Fibroblast of skin of abdomen (primary cell): ENCODE measurements at regions not wholly inside any gene's neighbourhood (a gene's known extent, or its start where the extent isn't known, plus 50 kb on each side); places are given as distances from the start of the nearest gene placed in this dataset.

Source experiments
- DNase-seq: peaks from one replicate; pipeline ENCODE4 v3.0.0-alpha.2; 2013

- peak; percentile 87 for DNase-seq
Measured at GRCh38 chr14:101004954-101005353, 101.4 kb upstream of the RTL1 start.

DNA sequence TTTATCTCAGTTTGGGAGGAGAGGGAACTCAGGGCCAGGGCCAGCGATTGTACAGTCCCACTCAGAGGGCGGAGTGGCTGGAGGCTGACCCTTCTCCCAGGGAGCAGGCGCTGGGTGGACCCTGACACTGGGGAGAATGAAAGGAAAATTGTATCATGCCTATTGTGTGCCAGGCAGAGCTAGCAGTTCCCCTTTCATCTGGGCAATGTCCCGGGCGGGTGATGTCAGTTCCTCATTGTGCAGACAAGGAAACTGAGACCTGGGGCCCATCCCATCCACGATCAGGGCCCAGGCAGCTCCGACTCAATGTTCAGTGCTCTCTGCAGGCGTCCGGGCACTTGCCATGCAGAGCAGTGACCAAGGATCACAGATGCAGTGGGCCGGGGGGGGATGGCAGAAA is 101.9 kb upstream of the RTL1 start:
- no peak for DNase-seq

DNA sequence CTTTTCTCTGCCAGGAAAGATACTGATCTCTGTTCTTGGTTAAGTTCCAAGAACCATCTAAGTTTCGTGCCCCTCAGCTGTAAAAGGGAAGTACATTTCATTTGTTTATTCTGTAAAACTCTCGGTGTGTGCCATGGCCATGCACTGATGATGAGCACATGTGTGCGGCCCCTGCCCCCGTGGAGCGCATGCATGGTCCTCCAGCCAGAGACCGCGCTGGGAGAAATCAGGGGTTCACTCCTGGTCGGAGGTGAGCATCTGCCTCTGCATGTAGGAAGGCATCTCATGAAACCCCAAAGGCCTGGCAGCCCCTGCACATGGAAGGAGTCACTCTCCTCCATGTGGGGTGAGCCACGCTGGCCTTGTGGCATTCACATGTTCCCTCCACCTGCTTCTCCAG is 102.5 kb upstream of the RTL1 start:
- no peak for DNase-seq

DNA sequence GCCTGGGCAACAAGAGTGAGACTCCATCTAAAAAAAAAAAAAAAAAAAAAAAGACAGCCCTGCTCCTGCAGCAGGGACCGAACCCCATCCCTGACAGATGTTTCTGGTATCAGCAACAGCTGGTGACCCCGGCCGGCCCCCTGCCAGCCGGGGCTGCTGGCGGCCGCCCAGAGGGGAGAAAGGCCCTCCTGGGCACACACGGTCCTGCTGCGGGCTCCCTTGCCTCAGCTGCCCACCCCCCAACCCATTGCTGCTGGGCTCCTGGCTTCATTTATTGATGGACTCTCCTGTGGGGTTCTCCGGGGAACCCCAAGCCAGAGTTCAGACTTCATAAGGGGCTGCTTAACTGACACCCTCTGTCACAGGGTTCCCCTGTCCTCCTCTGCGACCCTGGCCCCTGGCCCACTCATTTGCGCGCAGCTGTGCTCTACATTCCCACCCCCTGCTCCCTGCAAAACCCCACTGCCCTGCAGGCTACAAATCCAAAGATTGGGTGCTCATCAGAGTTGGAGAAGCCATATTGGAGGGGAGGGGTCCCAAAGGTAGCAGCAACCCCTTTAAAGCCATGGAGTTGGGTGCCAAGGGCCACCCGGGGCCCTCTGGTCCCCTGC is 103.6 kb upstream of the RTL1 start:
- DNase-seq, result no peak

- DNase-seq, result no peak
Measured at GRCh38 chr14:101007765-101008164, 104.2 kb upstream of the RTL1 start.

- DNase-seq, result no peak
Measured at GRCh38 chr14:101008196-101008595, 104.7 kb upstream of the RTL1 start.

DNA sequence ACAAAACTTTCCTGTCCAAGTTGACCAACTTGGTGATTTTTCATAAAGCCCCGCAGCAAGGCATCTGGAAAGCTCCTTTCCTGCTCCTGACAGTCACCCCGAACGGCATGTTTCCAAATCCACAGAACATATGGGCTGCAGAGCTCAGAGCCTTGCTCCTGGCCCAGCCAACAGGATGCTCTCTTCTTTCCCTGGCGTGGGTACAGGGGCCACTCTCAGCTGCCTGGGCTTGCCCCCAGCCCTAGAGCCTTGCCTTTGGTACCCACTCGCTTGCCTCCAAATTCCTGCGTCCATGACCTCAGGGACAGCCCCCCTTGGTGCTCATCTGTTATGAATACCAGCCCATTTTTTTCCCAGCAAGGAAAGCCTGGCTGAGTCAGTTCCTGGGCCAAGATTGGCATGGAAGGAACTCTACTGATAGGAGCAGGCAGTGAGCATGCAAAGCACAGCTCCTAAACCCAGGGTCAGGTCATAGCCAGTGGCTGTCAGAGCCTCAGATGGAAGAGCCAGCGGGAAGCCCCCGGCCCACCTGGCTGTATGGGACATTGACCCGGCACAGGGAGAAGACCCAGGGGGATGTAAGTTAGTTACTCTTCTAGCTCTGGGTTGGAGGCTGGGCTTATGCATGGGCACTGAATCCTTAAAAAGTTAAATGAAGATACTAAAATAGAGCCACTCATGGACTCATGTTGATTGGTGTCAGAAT is 105.3 kb upstream of the RTL1 start:
- peak; percentile 81 for DNase-seq

- DNase-seq, result no peak
Measured at GRCh38 chr14:101009531-101009930, 106.0 kb upstream of the RTL1 start.

DNA sequence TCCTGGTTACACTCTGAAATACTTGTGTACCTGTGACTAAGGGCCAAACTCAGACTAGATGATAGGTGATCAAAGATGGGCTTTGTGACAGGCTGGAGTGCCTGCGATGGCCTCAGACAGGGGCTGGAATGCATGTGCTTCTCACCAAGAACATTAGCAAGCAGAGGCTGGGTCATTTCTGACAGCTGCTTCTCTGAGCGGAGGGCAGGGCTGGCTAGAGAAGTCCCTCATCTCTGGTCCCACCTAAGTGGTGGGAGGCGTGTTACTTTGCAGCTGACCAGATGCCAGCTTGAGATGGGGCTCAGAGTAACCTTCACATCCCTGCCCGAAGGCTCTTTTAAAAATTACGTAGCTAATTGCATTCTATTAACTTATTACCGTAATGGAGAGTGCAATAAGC is 106.8 kb upstream of the RTL1 start:
- DNase-seq, result no peak

GRCh38 chr14:101010835-101011234 is 107.3 kb upstream of the RTL1 start:
- DNase-seq, result no peak

- DNase-seq, result peak; percentile 70
Measured at GRCh38 chr14:101017209-101017608, 113.7 kb upstream of the RTL1 start.

DNA sequence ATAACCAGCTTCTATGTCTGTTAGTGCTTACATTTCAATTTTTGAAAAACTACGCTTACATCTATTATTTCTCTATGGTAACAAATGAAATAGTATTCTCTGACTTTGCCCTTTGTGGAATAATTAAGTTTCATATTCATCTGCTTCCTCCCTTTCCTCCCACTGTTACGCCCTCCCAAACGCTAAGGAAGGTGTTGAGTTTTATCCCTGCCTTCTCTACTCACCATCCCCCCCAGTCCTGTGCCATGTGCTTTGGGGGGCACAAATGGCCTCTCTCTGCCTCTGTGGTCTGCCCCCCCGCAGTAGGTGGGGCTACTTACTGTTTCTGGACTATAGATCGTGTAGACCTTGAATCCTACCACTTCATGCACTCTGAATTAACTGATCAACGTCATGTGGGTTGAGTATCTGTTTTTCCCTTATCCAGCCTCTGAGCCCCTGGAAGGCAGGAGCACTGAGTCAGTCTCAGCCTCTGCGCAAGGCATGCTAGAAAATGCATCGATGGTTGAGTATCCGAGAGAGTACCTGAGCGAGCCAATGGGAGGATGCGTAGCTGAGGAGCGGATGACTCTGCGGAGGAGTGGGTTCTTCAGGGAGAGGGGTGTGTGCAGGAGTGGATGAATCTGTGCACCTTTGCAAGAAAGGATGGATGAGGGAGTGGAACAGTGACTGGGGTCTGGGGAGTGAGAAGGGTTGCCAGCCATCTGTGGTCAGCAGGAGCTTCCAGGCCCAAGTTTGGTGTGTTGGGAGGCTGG is 114.5 kb upstream of the RTL1 start:
- no peak for DNase-seq

DNA sequence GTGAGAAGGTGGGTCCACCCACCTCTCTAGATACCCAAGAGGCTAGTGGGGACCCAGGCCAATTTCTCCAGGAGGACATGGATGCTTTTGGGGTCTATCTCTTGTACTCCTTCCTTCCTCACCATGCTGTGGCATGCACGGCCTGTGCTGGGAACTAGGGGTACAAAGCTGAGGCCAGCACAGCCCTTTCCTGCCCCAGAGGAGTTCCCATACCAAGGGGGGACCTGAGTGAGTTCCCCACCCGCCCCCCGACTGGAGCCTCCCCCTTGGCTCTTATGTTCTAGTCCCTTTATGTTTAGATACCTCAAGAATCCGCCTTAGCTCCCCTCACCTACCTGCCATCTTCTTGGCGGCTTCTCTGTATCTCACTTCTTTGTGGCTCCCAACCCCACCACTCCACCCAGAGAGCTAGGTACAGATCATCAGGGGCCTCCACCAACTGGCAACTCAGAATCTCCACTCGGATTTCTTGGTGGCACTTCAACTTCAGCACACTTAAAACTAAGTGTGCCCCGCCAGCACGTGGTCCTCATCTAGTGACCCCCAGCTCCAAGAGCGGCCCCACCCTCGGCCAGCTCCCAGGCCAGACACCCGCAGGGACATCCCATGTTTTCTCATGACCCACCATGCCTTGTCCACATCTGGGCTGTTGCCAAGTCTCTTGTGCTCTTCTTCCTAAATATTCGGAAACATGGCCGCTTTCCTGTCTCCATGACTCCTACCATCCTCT is 115.2 kb upstream of the RTL1 start:
- no peak for DNase-seq

DNA sequence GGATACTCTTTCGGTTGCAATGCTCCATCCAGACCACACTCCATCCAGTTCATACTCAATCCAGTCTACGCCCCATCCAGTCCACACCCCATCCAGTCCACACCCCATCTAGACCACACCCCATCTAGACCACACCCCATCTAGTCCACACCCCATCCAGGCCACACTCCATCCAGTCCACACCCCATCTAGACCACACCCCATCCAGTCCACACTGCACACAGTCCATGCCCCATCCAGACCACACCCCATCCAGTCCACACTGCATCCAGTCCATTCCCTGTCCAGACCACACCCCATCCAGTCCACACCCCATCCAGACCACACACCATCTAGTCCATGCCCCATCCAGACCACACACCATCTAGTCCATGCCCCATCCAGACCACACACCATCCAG is 116.0 kb upstream of the RTL1 start:
- no peak for DNase-seq

- DNase-seq, result no peak
Measured at GRCh38 chr14:101019990-101020710, 116.6 kb upstream of the RTL1 start.

DNA sequence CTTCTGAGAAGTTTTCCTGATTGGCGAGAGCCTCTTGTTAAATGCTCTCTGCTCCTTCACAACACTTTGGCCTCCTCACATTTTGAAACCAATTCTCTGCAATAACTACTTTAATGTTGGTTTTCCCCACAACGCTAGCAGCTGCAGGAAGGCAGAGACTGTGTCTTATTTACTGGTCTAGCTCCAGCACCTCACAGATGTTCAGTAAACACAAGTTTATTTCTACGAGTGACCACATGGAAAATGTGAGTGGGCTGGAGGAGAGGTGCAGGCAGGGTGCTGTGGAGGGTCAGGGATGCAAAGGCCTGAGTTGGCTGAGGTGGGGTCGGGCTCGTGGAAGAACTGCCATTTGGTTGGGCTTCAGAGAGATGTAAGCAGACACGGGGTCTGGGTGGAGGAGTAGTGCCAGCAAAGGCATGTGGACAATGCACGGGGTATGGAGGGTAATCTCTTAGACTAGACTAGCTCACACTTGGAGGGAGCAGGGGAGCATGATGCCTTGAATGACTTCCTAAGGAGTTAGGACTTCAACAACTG is 117.4 kb upstream of the RTL1 start:
- DNase-seq, result no peak

DNA sequence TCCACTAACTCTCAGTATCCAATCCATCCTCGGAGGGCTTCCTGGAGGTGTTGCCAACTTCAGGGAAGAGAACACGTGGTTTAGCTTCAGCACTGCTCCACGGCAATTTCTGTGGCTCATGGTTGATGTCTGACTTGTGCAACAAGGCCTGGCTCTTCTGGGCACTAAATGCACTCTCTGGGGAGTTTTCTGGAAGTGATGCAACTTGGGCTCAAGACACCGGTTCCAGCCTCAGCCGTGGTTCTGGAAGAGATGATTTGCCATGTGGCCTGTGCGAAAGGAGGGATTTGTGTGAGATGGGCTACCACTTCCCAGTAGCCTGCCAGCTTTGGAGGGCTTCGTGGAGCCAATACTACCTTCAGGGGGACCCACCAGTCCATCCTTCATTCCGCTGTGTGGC is 118.6 kb upstream of the RTL1 start:
- DNase-seq, result no peak

DNA sequence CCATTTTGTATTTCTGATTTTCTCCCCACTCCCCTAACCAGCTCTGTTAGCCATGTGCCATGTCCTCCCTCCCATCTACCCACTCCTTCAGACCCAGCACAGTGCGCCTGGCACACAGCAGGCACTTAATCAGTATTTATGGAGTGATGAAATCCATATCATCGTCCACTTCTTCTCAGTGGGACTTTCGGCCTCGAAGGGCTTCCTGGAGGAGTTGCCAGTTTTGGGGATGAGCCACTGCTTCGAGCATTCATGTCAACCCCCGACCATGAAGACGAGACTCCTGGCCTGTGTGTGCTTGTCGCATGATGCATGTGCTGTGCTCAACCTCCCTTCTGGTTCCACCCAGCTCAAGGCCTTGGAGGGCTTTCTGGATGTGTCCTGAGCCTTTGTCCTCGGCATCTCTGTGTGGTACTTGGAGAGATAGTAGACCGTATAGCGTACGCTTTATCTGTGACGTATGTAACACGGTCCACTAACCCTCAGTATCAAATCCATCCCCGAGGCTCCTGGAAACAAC is 119.5 kb upstream of the RTL1 start:
- DNase-seq, result no peak

- DNase-seq, result no peak
Measured at GRCh38 chr14:101024686-101025085, 121.2 kb upstream of the RTL1 start.

GRCh38 chr14:101025131-101025530 is 121.6 kb upstream of the RTL1 start:
- no peak for DNase-seq

- no peak for DNase-seq
Measured at GRCh38 chr14:101025696-101026095, 122.2 kb upstream of the RTL1 start.

GRCh38 chr14:101026341-101026740 is 122.8 kb upstream of the RTL1 start:
- DNase-seq, result no peak
